ENCODE measurements at regions not wholly inside any gene's neighbourhood (a gene's known extent, or its start where the extent isn't known, plus 50 kb on each side); places are given as distances from the start of the nearest gene placed in this dataset.

GRCh38 chr3:74091204-74091603 lies 466.5 kb upstream of the PDZRN3 start:
- no peak for TF ChIP-seq CTCF (IDR thresholded peaks at IDR 0.05)
- TF ChIP-seq POLR2A (IDR thresholded peaks at IDR 0.05), result no peak
- no peak for TF ChIP-seq POLR2AphosphoS5 (IDR thresholded peaks at IDR 0.05)

All from breast epithelium (tissue), 3 donors.